NCI-H146 (cell line): ENCODE measurements at regions not wholly inside any gene's neighbourhood (a gene's known extent, or its start where the extent isn't known, plus 50 kb on each side); places are given as distances from the start of the nearest gene placed in this dataset.

Source experiments
- DNase-seq: peaks from one replicate; lab custom pipeline; 2025; lab: John Stamatoyannopoulos, UW

DNA sequence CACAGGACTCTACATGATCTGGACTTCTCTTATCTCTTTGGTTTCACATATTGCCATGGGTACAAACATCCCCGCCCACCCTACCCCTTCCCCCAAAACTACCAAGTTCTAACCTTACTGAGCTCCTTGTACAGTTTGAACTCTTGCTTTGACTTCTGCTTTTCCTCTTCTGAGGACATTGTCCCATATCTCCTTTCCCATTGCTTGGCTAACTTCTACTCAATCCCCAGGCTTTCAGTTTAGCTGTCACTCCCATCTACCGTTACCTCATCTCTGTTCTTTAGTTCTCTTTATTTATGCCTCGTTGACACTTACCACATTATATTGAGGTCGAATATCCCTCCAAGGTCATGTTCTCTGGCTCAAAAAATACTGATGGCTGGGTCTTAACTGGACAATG, 393.5 kb upstream of the CADM1 start:
- DNase-seq: no peak

DNA sequence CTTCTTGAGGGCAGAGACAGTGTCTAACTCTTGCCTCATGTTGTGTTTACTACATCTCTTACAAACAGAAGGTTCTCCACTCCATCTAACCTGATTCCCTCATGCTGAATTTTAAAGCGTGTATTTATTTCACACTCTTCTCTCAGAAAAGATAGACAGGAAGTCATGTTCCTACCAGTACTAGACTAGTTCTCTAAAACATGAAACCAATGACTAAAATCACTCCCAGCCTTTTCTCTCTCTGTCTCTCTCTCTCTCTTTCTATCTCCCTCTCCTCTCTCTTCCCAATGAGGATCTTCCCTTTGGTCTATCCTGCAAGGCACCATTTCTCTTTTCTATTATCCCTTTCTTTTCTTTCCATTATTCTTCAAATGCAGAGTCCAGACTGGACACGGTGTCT, 391.9 kb upstream of the CADM1 start:
- no peak for DNase-seq

DNA sequence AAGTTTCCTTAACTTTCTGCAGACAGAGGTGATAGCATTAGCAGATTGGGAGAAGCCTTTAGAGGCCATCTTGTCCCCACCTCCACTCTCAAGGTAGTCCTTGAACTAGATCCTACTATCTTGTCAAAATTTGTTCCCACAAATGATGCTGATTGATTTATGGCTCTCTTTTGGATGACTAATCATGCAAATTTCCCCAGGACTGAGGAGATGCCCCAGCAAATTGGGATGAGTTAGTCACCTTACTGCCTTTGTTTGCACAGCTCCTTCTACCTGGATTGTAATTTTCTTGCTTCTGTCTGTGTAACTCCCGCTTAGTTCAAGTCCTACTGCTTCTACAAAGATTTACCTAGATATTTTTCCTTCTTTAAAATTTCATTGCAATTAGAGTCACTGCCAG, 391.4 kb upstream of the CADM1 start:
- DNase-seq: no peak

GRCh38 chr11:115894176-115894575, 390.0 kb upstream of the CADM1 start:
- DNase-seq: no peak

- no peak for DNase-seq
Observed at GRCh38 chr11:115893461-115894099, 389.4 kb upstream of the CADM1 start.

DNA sequence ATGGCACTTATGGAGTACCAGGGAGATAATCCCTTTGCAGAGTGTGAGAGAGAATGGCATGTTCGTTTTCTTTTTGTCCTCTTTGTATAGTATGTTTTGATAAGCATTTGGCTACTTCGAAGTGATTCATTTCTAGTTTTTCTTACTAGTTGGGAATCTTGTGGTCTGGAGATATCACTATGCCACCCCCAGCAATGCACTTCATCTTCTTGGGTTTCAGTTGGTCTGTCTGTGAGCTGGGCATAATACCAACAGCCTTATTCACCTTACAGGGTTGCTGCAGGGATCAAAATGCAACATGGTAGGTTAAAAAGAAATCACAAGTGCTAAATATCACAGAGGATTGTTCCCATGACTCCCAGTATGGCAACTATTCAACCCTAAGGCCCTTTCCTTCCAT, 387.8 kb upstream of the CADM1 start:
- DNase-seq: no peak

DNA sequence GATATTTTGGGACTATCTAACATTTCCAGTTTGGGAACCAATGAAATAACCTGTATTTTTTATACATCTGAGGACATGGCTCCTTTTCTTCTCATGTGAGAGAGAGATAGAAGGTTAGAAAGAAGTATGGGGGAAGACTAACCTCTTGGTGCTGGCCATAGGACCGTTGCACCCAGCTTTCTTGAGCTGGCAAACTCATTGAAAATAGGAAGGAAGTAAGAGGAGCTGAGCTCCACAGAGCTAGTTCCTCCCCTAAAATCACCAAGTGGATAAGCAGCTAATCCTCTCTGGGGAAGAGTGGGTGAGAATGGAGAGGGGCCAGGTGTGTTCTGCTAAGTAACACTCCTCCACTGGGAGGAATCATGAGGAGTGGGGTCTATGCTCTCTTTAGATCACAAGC, 387.4 kb upstream of the CADM1 start:
- DNase-seq: no peak

DNA sequence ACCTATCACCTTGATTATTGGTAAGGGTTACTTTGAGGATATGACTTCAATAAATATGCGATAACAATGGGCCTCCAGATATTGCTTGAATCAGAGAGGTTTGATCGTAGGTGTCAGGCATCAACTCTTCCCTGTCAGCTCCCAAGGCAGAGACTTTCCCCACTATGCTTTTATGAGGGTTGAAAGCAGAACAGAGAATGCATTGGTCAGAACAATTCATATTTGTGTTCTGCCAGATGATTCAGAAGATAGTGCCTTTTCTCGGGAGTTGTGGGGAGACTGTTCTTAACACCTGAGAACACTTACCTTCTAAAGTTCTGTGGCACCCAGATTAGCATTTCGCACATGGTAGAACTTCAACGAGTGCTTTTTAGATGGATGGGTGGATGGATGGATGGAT, 386.3 kb upstream of the CADM1 start:
- no peak for DNase-seq

- DNase-seq: no peak
Observed at GRCh38 chr11:115889712-115890111, 385.5 kb upstream of the CADM1 start.

- no peak for DNase-seq
Observed at GRCh38 chr11:115887727-115888126, 383.5 kb upstream of the CADM1 start.

DNA sequence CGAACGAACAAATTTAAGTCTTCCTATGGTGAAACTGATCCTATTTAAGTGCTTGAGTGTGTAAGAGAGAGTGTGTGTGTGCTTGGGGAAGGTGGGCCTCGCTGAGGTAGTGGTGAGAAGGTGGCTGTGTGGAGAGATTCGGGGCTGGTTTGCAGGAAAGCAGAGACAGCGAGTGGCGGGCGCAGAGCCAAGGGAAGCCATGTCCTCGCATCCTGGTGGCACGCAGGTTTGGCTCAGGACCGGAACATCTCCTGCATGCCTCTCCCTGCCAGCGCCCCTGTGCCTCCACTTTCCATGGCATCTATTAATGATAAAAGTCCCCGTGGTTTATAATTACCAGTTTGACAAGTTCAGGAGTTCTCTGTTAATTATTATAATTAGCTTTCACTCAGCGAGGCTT, 383.1 kb upstream of the CADM1 start:
- no peak for DNase-seq

DNA sequence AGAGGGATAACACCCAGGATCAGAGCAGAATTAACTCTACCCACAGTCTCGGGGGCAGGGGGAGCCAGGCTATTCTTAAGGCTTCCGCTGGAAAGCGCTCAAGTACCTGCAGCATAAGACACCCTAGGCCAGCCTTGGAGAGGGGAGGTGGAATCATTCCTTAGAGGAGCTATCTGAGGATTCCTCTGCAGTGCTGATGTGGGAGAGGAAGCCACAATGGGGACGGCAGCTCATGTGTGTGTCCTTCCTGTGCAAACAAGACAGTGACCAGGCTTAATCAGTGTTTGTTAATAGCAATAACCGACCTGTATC, 382.2 kb upstream of the CADM1 start:
- no peak for DNase-seq

- DNase-seq: no peak
Observed at GRCh38 chr11:115885535-115886421, 381.6 kb upstream of the CADM1 start.

DNA sequence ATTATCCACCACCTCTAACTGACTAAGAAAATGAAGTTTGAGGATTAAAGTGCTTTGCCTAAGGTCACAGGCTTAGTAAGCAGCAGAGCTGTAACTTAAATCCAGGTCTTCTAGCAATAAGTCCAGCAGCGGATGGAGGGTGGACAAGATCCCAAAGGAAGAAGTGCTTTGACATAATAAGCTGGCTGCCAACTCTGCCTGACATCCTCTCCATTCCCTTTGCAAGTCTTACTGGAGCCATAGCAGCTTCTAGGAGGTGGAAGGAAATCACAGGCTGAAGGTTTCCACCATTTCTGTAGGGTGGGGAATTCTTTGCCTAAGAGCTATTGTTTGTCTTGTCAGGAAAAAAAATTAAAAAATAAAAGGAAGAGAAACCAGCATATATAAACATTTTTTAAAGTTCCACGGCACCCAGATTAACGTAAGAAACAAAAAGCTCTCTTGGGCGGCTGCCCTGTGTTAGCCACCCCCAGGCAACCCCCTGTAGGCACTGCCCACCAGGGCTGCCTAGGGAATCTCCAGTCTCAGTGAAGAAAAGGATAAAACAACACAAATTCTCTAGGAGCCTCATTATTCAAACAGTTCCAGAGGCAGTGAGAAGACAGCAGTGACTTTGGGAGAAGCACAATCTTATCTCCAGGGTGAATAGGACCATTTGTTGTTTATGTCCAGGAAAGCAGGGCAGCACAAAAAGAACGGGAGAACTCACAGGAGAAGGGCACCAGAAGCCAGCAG, 380.8 kb upstream of the CADM1 start:
- DNase-seq: no peak

DNA sequence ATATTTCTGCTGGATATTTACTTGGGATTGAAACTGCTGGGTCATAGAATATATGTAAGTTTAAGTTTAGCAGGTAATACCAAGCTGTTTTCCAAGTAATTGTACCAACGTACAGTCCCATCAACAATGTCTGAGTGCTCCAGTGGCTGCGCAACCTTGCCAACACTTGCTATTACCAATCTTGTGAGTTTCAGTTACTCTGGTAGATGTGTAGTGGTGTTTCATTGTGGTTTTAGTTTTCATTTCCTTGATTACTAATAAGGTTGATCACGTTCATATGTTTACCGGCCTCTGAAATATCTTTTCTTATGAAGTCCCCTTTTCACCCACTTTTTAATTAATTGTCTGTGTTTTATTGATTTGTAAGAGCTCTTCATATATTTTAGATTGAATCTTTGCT, 370.6 kb upstream of the CADM1 start:
- DNase-seq: no peak

- DNase-seq: no peak
Observed at GRCh38 chr11:115873813-115874212, 369.6 kb upstream of the CADM1 start.

GRCh38 chr11:115872416-115872815, 368.2 kb upstream of the CADM1 start:
- peak; percentile 11 for DNase-seq

DNA sequence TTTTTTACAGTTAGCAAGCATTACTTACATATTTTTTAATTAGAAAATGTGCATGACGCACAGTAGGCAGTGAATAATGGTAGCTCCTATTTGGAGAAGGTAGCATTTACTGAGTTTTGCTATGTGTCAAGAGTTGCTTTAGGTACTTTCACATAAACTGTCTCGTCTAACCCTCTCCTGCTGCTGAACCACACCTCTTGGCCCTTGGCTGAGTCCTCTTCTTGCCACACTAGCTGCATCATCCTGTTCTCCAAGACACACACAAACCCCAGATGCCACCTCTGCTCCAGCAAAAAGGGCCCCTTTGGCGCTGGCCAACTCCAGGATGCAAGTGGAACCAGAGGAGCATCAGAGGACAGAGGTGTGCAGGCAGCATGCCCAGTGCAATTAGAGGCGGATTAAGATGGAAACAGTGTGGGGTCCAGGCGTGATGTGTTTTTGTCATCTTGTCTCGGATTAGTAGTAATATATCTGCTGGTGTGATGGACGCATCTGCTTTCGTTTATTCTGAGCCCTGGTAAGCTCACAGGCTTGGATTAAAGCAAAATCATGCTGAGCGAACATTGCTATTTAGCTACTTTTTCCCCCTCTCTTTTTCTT, 367.0 kb upstream of the CADM1 start:
- DNase-seq: no peak

GRCh38 chr11:115869780-115870431, 365.7 kb upstream of the CADM1 start:
- DNase-seq: peak; percentile 81

DNA sequence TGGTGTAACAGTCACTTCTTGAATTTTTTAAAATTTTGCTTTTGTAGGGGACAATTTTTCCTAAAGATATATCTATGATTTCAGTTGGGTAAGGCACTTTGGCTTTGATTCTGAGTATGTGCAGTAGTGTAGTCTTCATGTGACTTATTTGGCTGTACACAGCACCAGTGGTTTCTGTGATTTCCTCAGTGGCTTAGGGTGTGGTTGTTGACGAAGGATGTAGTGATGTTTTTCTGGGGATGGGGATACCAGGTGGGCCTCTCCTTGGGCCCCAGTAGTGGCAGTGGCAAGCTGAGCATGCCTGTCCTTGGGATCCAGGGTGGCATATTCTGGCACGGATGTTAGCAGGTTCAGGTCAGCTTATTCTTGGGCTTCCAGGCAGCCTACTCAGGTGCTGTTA, 364.9 kb upstream of the CADM1 start:
- no peak for DNase-seq

- DNase-seq: no peak
Observed at GRCh38 chr11:115860246-115860645, 356.0 kb upstream of the CADM1 start.

GRCh38 chr11:115848611-115849010, 344.4 kb upstream of the CADM1 start:
- DNase-seq: no peak
